HEK293 (cell line): ENCODE measurements at regions not wholly inside any gene's neighbourhood (a gene's known extent, or its start where the extent isn't known, plus 50 kb on each side); places are given as distances from the start of the nearest gene placed in this dataset.
A peak's percentile ranks its signal among the peaks of the same experiment; 100 is the strongest.

ENCODE experiments used
- CTCF ChIA-PET: fragments of 350-600 bp; formaldehyde crosslinking; extraction: SDS; loops from one replicate; lab custom pipeline; 2021; ENCODE audit warnings: antibody characterized with exemption; lab: Yijun Ruan, JAX
- POLR2A ChIA-PET: fragments of 300-600 bp; formaldehyde crosslinking; extraction: SDS; loops from one replicate; lab custom pipeline; 2020; ENCODE audit warnings: antibody characterized with exemption, inconsistent platforms; lab: Yijun Ruan, JAX
- H3K27ac ChIP-seq: fragments of 200-500 bp; sonication (Bioruptor generic); 2 replicates; pipeline ENCODE4 v1.5.1; 2014; ENCODE audit warnings: low read depth, low read length, control low read depth, inconsistent platforms; ENCODE audit errors: extremely low read depth
- H3K36me3 ChIP-seq, 2 experiments: fragments of 200-500 bp in 1 of 2; sonication (Bioruptor generic) in 1 of 2; 1 replicate in 1 of 2; 2 replicates in 1 of 2; pipeline ENCODE4 v1.5.1; 2014 to 2017; ENCODE audit warnings: inconsistent platforms in 2 of 2, low read length in 2 of 2; ENCODE audit not compliant: control insufficient read depth in 2 of 2, insufficient read depth in 1 of 2
- H3K4me1 ChIP-seq: fragments of 200-500 bp; sonication (Bioruptor generic); 2 replicates; pipeline ENCODE4 v1.5.1; 2014; ENCODE audit warnings: mild to moderate bottlenecking, low read length, inconsistent platforms; ENCODE audit not compliant: control insufficient read depth, insufficient read depth
- H3K4me3 ChIP-seq: 2 replicates; pipeline ENCODE4 v1.5.1; 2011; ENCODE audit warnings: low read depth, mild to moderate bottlenecking, control low read depth, low read length, moderate library complexity
- H3K9me3 ChIP-seq: fragments of 200-500 bp; sonication (Bioruptor generic); 2 replicates; pipeline ENCODE4 v1.5.1; 2014; ENCODE audit warnings: low read depth, low read length, inconsistent platforms; ENCODE audit not compliant: control insufficient read depth, insufficient read depth
- IKZF3 ChIP-seq: fragments of 450-650 bp; IDR thresholded peaks from 2 replicates; pipeline ENCODE4 v1.5.0; 2018; ENCODE audit warnings: missing biosample characterization, mild to moderate bottlenecking, missing genetic modification characterization, moderate library complexity
- PRDM1 ChIP-seq: fragments of 450-650 bp; formaldehyde crosslinking; IDR thresholded peaks from 2 replicates; pipeline ENCODE4; 2016; ENCODE audit warnings: missing biosample characterization, missing genetic modification characterization
- RBAK ChIP-seq: fragments of 450-650 bp; formaldehyde crosslinking; IDR thresholded peaks from 2 replicates; pipeline ENCODE4 v1.5.1; 2016; ENCODE audit warnings: missing biosample characterization, missing genetic modification characterization
- YY2 ChIP-seq: fragments of 450-650 bp; formaldehyde crosslinking; IDR thresholded peaks from 2 replicates; pipeline ENCODE4 v1.5.1; 2016; ENCODE audit warnings: missing biosample characterization, missing genetic modification characterization
- ZFP69B ChIP-seq: fragments of 450-650 bp; formaldehyde crosslinking; IDR thresholded peaks from 2 replicates; pipeline ENCODE4 v1.5.1; 2016; ENCODE audit warnings: missing biosample characterization, missing genetic modification characterization
- ZNF274 ChIP-seq, 2 experiments: fragments of 200-500 bp in 1 of 2; fragments of 450-650 bp in 1 of 2; sonication (Bioruptor generic) in 1 of 2; formaldehyde crosslinking in 1 of 2; IDR thresholded peaks; 2 replicates each; pipeline versions ENCODE4 v1.5.1 to v1.6.1; 2014 to 2016; ENCODE audit warnings: borderline replicate concordance in 1 of 2, inconsistent platforms in 1 of 2, low read length in 1 of 2, missing biosample characterization in 1 of 2, missing genetic modification characterization in 1 of 2
- ZNF324 ChIP-seq: fragments of 450-650 bp; formaldehyde crosslinking; IDR thresholded peaks from 2 replicates; pipeline ENCODE4 v1.5.1; 2016; ENCODE audit warnings: missing biosample characterization, missing genetic modification characterization
- ZNF354C ChIP-seq: fragments of 450-650 bp; formaldehyde crosslinking; IDR thresholded peaks from 2 replicates; pipeline ENCODE4 v1.5.1; 2016; ENCODE audit warnings: missing biosample characterization, missing genetic modification characterization, low read depth, borderline replicate concordance
- ZNF366 ChIP-seq: fragments of 450-650 bp; formaldehyde crosslinking; conservative IDR thresholded peaks from 2 replicates; pipeline ENCODE4 v1.5.1; 2016; ENCODE audit warnings: missing biosample characterization, missing genetic modification characterization
- ZNF433 ChIP-seq: fragments of 450-650 bp; formaldehyde crosslinking; IDR thresholded peaks from 2 replicates; pipeline ENCODE4 v1.5.1; 2016; ENCODE audit warnings: missing biosample characterization, missing genetic modification characterization, low read depth
- ZNF501 ChIP-seq: fragments of 450-650 bp; formaldehyde crosslinking; IDR thresholded peaks from 2 replicates; pipeline ENCODE4 v1.5.1; 2016; ENCODE audit warnings: missing biosample characterization, missing genetic modification characterization
- ZNF548 ChIP-seq: fragments of 450-650 bp; formaldehyde crosslinking; IDR thresholded peaks from 2 replicates; pipeline ENCODE4 v1.5.1; 2016; ENCODE audit warnings: missing biosample characterization, missing genetic modification characterization
- ZNF654 ChIP-seq: fragments of 450-650 bp; formaldehyde crosslinking; IDR thresholded peaks from 2 replicates; pipeline ENCODE4 v1.5.1; 2016; ENCODE audit warnings: low read depth, missing biosample characterization, missing genetic modification characterization
- ZNF747 ChIP-seq: fragments of 450-650 bp; formaldehyde crosslinking; IDR thresholded peaks from 2 replicates; pipeline ENCODE4 v1.5.1; 2016; ENCODE audit warnings: missing biosample characterization, missing genetic modification characterization
- ZSCAN16 ChIP-seq: fragments of 450-650 bp; formaldehyde crosslinking; IDR thresholded peaks from 2 replicates; pipeline ENCODE4 v1.5.1; 2016; ENCODE audit warnings: missing biosample characterization, missing genetic modification characterization
- TF ChIP-seq, protein P1 (sequence below): fragments of 450-650 bp; formaldehyde crosslinking; IDR thresholded peaks from 2 replicates; pipeline ENCODE4 v1.5.1; 2016; ENCODE audit warnings: missing biosample characterization, missing genetic modification characterization
- TF ChIP-seq, protein P2 (sequence below): fragments of 450-650 bp; formaldehyde crosslinking; IDR thresholded peaks from 2 replicates; pipeline ENCODE4 v1.5.1; 2016; ENCODE audit warnings: missing biosample characterization, missing genetic modification characterization

DNA sequence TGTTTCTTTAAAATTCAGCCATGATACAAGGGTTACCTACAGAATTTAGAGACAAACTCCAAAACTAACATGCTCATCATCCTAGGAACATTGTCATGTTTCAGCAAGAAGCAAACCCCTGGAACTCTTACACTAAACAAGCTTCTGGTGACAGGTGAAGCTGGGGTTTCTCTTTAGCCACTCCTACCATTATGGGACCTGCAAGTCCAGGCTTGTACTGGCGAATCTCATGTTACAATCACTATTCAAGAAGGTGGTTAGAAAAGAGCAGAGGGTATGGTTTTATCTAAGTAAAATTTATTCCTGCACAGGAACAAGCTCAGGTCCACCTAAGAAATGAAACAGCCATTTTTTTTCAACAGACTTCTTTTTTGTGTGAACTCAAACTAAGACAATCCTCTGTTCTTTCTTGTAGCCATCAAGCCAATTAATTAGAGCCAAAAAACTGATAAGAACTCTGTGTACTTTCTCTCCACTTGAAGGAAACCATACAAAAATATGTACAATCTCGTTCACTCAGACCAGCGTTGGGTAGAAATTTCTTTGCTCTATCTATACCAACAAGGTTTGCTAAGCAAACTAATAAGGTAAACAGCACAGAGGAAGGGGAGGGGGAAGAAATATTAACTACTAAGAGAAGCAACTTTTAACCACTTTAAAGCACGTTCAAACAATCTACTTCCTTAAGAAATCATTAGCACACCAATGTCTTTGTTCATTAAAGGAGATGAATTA is 63.3 kb upstream of the NEDD4L start:
- ChIA-PET CTCF (interaction anchor here (0.6 to 2.6 kb wide), 9 partner anchors 10 to 154 kb away, joined by 3 to 12 read pairs (median 4); partner anchors contain the start of gene NEDD4L), POLR2A (no interaction called here)
- TF ChIP-seq, protein P1, sequence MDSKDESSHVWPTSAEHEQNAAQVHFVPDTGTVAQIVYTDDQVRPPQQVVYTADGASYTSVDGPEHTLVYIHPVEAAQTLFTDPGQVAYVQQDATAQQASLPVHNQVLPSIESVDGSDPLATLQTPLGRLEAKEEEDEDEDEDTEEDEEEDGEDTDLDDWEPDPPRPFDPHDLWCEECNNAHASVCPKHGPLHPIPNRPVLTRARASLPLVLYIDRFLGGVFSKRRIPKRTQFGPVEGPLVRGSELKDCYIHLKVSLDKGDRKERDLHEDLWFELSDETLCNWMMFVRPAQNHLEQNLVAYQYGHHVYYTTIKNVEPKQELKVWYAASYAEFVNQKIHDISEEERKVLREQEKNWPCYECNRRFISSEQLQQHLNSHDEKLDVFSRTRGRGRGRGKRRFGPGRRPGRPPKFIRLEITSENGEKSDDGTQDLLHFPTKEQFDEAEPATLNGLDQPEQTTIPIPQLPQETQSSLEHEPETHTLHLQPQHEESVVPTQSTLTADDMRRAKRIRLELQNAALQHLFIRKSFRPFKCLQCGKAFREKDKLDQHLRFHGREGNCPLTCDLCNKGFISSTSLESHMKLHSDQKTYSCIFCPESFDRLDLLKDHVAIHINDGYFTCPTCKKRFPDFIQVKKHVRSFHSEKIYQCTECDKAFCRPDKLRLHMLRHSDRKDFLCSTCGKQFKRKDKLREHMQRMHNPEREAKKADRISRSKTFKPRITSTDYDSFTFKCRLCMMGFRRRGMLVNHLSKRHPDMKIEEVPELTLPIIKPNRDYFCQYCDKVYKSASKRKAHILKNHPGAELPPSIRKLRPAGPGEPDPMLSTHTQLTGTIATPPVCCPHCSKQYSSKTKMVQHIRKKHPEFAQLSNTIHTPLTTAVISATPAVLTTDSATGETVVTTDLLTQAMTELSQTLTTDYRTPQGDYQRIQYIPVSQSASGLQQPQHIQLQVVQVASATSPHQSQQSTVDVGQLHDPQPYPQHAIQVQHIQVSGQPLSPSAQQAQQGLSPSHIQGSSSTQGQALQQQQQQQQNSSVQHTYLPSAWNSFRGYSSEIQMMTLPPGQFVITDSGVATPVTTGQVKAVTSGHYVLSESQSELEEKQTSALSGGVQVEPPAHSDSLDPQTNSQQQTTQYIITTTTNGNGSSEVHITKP (tag by site-specific recombination): 0 out of 2 replicates have a peak, but pooled peaks have one; percentile 11
- TF ChIP-seq ZNF324 (tag by site-specific recombination) (no peak), PRDM1 (peak; percentile 42; the same call in 1 of the 2 replicates), ZNF366 (tag by site-specific recombination) (peak; percentile 37; the same call in 1 of the 2 replicates)
- H3K36me3 ChIP-seq: no peaks in the 10 kb centered on the region
- no peak overlapping the region for H3K4me3 ChIP-seq
- no peaks in the 10 kb centered on the region for H3K9me3 ChIP-seq
- H3K27ac ChIP-seq: peak overlapping the region; percentile 51; the same call in 1 of the 2 replicates
- peaks cover 19% of the 10 kb centered on the region for H3K4me1 ChIP-seq

DNA sequence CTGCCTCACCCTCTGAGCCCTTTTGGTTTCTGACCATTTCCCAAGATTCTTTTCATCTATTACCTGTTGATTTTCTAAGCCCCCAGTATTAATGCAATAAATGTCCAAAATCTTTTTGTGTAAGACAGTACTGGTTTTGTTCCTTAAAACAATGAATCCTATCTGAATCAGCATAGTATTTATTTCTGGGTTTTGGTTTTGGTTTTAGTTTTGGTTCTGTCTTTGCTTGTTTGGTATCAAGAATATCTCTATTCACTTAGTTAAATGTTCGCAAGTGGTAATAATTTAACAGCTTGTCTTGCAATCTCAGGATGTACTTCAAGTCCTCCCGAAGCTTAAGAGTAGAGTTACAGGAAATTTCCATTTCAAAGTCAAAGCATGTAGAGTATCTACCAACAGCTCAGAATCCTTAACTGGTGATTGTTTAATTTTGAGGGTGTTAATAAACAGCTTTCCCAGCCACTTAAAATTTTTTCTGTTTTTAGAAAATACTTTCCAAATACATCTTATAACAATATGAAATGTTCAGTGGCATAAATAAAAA is 67.7 kb upstream of the NEDD4L start:
- Histone ChIP-seq H3K4me3 (no peak overlapping the region), H3K27ac (no peak overlapping the region), H3K4me1 (peaks cover 16% of the 10 kb centered on the region), H3K36me3 (no peaks in the 10 kb centered on the region), H3K9me3 (no peaks in the 10 kb centered on the region)
- ChIA-PET CTCF (interaction anchor here (0.8 to 1.1 kb wide), 3 partner anchors 145 to 788 kb away, joined by 3 to 5 read pairs (median 3); no protein-coding TSS in a partner anchor), POLR2A (no interaction called here)
- TF ChIP-seq ZFP69B (tag by site-specific recombination): no peak
- TF ChIP-seq YY2: no peak
- TF ChIP-seq, protein P2, sequence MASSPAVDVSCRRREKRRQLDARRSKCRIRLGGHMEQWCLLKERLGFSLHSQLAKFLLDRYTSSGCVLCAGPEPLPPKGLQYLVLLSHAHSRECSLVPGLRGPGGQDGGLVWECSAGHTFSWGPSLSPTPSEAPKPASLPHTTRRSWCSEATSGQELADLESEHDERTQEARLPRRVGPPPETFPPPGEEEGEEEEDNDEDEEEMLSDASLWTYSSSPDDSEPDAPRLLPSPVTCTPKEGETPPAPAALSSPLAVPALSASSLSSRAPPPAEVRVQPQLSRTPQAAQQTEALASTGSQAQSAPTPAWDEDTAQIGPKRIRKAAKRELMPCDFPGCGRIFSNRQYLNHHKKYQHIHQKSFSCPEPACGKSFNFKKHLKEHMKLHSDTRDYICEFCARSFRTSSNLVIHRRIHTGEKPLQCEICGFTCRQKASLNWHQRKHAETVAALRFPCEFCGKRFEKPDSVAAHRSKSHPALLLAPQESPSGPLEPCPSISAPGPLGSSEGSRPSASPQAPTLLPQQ (tag by site-specific recombination): no peak
- no peak for TF ChIP-seq ZNF274 (IDR thresholded peaks at IDR 0.05; ENCODE audit: low read length)
- TF ChIP-seq ZNF274 (tag by site-specific recombination; IDR thresholded peaks at IDR 0.05; ENCODE audit: borderline replicate concordance): no peak
- no peak for TF ChIP-seq ZSCAN16
- no peak for TF ChIP-seq IKZF3 (tag by site-specific recombination)
- no peak for TF ChIP-seq ZNF433 (tag by site-specific recombination)
- TF ChIP-seq ZNF747 (tag by site-specific recombination): no peak
- no peak for TF ChIP-seq RBAK (tag by site-specific recombination)
- TF ChIP-seq ZNF501: no peak
- no peak for TF ChIP-seq ZNF548 (tag by site-specific recombination)
- no peak for TF ChIP-seq ZNF654 (tag by site-specific recombination)
- no peak for TF ChIP-seq ZNF354C (tag by site-specific recombination)
